ENCODE measurements at regions not wholly inside any gene's neighbourhood (a gene's known extent, or its start where the extent isn't known, plus 50 kb on each side); places are given as distances from the start of the nearest gene placed in this dataset.

GRCh38 chr12:105764216-105764835 lies 374.4 kb downstream of the NUAK1 start:
- H3K9me3 Mint-ChIP-seq, result peaks cover 0 to 5% (median 0%) of the 10 kb centered on the region in 7 donors
- WGBS (ENCODE audit: insufficient coverage), result 100% methylated on average over 1 of the region's 10 CpGs
- H3K4me3 Mint-ChIP-seq, result no peak overlapping the region
- H3K4me2 ChIP-seq (replicated peaks; ENCODE audit: extremely low read depth, low read length, poor library complexity, severe bottlenecking), result no peak overlapping the region
- no peaks in the 10 kb centered on the region for H3K4me1 ChIP-seq (ENCODE audit: control insufficient read depth in 1 of 2, insufficient read depth in 2 of 2, low read length in 2 of 2)
- no peaks in the 10 kb centered on the region for H3K36me3 ChIP-seq (replicated peaks in 1 of 2; ENCODE audit: control insufficient read depth in 1 of 2, insufficient read depth in 2 of 2, low read length in 2 of 2)
- no peaks in the 10 kb centered on the region for H3K9me3 ChIP-seq (replicated peaks in 1 of 2; ENCODE audit: control insufficient read depth in 1 of 2, insufficient read depth in 1 of 2, low read length in 2 of 2)
- no peak overlapping the region for H3K27ac Mint-ChIP-seq
- H2AFZ ChIP-seq (ENCODE audit: insufficient read depth, low read depth, low read length, poor library complexity, severe bottlenecking), result no peak overlapping the region
- no peak overlapping the region for H3K27ac ChIP-seq (ENCODE audit: low read depth in 1 of 2, low read length in 2 of 2)
- no peaks in the 10 kb centered on the region for H3K36me3 Mint-ChIP-seq
- TF ChIP-seq CTCF (IDR thresholded peaks at IDR 0.05), result no peak
- no peaks in the 10 kb centered on the region for H4K20me1 ChIP-seq (ENCODE audit: insufficient read depth, low read length)
- intact Hi-C loops (cut with micrococcal nuclease), result no loop called here
- H3K4me3 ChIP-seq (replicated peaks in 1 of 3; ENCODE audit: low read depth in 2 of 3, low read length in 3 of 3), result no peak overlapping the region
- DNase-seq, result no peak
- no peak overlapping the region for H3K9ac ChIP-seq (ENCODE audit: insufficient read depth, low read length, poor library complexity, severe bottlenecking)
- no peaks in the 10 kb centered on the region for H3K79me2 ChIP-seq (ENCODE audit: insufficient read depth, low read length)
- H3K4me1 Mint-ChIP-seq, result no peaks in the 10 kb centered on the region
- peaks cover 0 to 8% of the 10 kb centered on the region in 2 donors for H3K27me3 ChIP-seq (ENCODE audit: control insufficient read depth in 2 of 2, insufficient read depth in 2 of 2, low read length in 2 of 2)
- H3K27me3 Mint-ChIP-seq (ENCODE audit: low read depth in 3 of 3), result peaks cover 7 to 10% (median 8%) of the 10 kb centered on the region in 3 donors

GRCh38 chr12:105765053-105766014 lies 373.4 kb downstream of the NUAK1 start:
- H3K4me3 Mint-ChIP-seq, result no peak overlapping the region
- H3K36me3 Mint-ChIP-seq, result no peaks in the 10 kb centered on the region
- peaks cover 0 to 8% of the 10 kb centered on the region in 2 donors for H3K27me3 ChIP-seq (ENCODE audit: control insufficient read depth in 2 of 2, insufficient read depth in 2 of 2, low read length in 2 of 2)
- TF ChIP-seq CTCF (IDR thresholded peaks at IDR 0.05), result no peak
- no peaks in the 10 kb centered on the region for H3K4me1 Mint-ChIP-seq
- no peak for DNase-seq
- no CpG with 5 or more reads among the region's 6 CpGs for WGBS (ENCODE audit: insufficient coverage)
- no peak overlapping the region for H3K9ac ChIP-seq (ENCODE audit: insufficient read depth, low read length, poor library complexity, severe bottlenecking)
- H3K4me3 ChIP-seq (replicated peaks in 1 of 3; ENCODE audit: low read depth in 2 of 3, low read length in 3 of 3), result no peak overlapping the region
- H3K27ac Mint-ChIP-seq, result no peak overlapping the region
- H3K4me2 ChIP-seq (replicated peaks; ENCODE audit: extremely low read depth, low read length, poor library complexity, severe bottlenecking), result no peak overlapping the region
- no peak overlapping the region for H3K27ac ChIP-seq (ENCODE audit: low read depth in 1 of 2, low read length in 2 of 2)
- H3K4me1 ChIP-seq (ENCODE audit: control insufficient read depth in 1 of 2, insufficient read depth in 2 of 2, low read length in 2 of 2), result no peaks in the 10 kb centered on the region
- no peaks in the 10 kb centered on the region for H3K36me3 ChIP-seq (replicated peaks in 1 of 2; ENCODE audit: control insufficient read depth in 1 of 2, insufficient read depth in 2 of 2, low read length in 2 of 2)
- H3K9me3 Mint-ChIP-seq, result peaks cover 0 to 5% (median 0%) of the 10 kb centered on the region in 7 donors
- no peaks in the 10 kb centered on the region for H3K79me2 ChIP-seq (ENCODE audit: insufficient read depth, low read length)
- H3K27me3 Mint-ChIP-seq (ENCODE audit: low read depth in 3 of 3), result peaks cover 7 to 10% (median 8%) of the 10 kb centered on the region in 3 donors
- intact Hi-C loops (cut with micrococcal nuclease), result no loop called here
- H2AFZ ChIP-seq (ENCODE audit: insufficient read depth, low read depth, low read length, poor library complexity, severe bottlenecking), result no peak overlapping the region
- no peaks in the 10 kb centered on the region for H3K9me3 ChIP-seq (replicated peaks in 1 of 2; ENCODE audit: control insufficient read depth in 1 of 2, insufficient read depth in 1 of 2, low read length in 2 of 2)
- H4K20me1 ChIP-seq (ENCODE audit: insufficient read depth, low read length), result no peaks in the 10 kb centered on the region
